OCI-LY7 (cell line): ENCODE measurements at regions not wholly inside any gene's neighbourhood (a gene's known extent, or its start where the extent isn't known, plus 50 kb on each side); places are given as distances from the start of the nearest gene placed in this dataset.

ENCODE experiments used
- CTCF ChIP-seq: fragments of 200-600 bp; sonication (generic); conservative IDR thresholded peaks from 2 replicates; pipeline ENCODE4 v1.5.1; 2014; ENCODE audit warnings: mild to moderate bottlenecking, antibody characterized with exemption, low read length, moderate library complexity, mixed read lengths
- EZH2phosphoT487 ChIP-seq: fragments of 200-600 bp; sonication (generic); IDR thresholded peaks from 2 replicates; pipeline ENCODE4 v1.6.1; 2018; ENCODE audit warnings: low read depth, borderline replicate concordance, mild to moderate bottlenecking, mixed run types, antibody characterized with exemption, low read length, moderate library complexity, mixed read lengths

- no peak for TF ChIP-seq CTCF
- no peak for TF ChIP-seq EZH2phosphoT487
Observed at GRCh38 chrX:128805236-128805635, 718.1 kb downstream of the SMARCA1 start.
